Kidney epithelial cell (primary cell): ENCODE measurements at regions not wholly inside any gene's neighbourhood (a gene's known extent, or its start where the extent isn't known, plus 50 kb on each side); places are given as distances from the start of the nearest gene placed in this dataset.

Source experiments
- DNase-seq: peaks from one replicate; pipeline ENCODE4 v3.0.0-alpha.2; 2010; ENCODE audit warnings: low read depth
- H3K27me3 ChIP-seq: 2 replicates; pipeline ENCODE4 v1.6.0; 2011; ENCODE audit warnings: low read length; ENCODE audit not compliant: control insufficient read depth, insufficient read depth
- H3K36me3 ChIP-seq: 2 replicates; pipeline ENCODE4 v1.5.1; 2011; ENCODE audit warnings: low read length; ENCODE audit not compliant: control insufficient read depth, insufficient read depth
- H3K4me3 ChIP-seq: 2 replicates; pipeline ENCODE4 v1.5.1; 2011; ENCODE audit warnings: low read depth, mild to moderate bottlenecking, control low read depth, low read length
- CTCF ChIP-seq: IDR thresholded peaks from 2 replicates; pipeline ENCODE4 v1.5.1; 2011; ENCODE audit warnings: mild to moderate bottlenecking, moderate library complexity, low read length, control low read depth, inconsistent platforms; ENCODE audit not compliant: insufficient read depth, poor library complexity, severe bottlenecking

- H3K27me3 ChIP-seq: no peaks in the 10 kb centered on the region
- no peak for DNase-seq
- no peak for TF ChIP-seq CTCF
- H3K36me3 ChIP-seq: no peaks in the 10 kb centered on the region
- H3K4me3 ChIP-seq: no peak overlapping the region
Measured at GRCh38 chr13:105127732-105128131, 1407.7 kb downstream of the EFNB2 start.

GRCh38 chr13:105121221-105121620 lies 1414.2 kb downstream of the EFNB2 start:
- Histone ChIP-seq H3K36me3 (no peaks in the 10 kb centered on the region), H3K27me3 (no peaks in the 10 kb centered on the region), H3K4me3 (no peak overlapping the region)
- no peak for TF ChIP-seq CTCF
- no peak for DNase-seq

- H3K36me3 ChIP-seq: no peaks in the 10 kb centered on the region
- no peaks in the 10 kb centered on the region for H3K27me3 ChIP-seq
- DNase-seq: no peak
- TF ChIP-seq CTCF: no peak
- no peak overlapping the region for H3K4me3 ChIP-seq
Measured at GRCh38 chr13:105118426-105118985, 1417.0 kb downstream of the EFNB2 start.

- TF ChIP-seq CTCF: no peak
- Histone ChIP-seq H3K36me3 (no peaks in the 10 kb centered on the region), H3K4me3 (no peak overlapping the region), H3K27me3 (no peaks in the 10 kb centered on the region)
- no peak for DNase-seq
Measured at GRCh38 chr13:105116966-105117365, 1418.5 kb downstream of the EFNB2 start.

GRCh38 chr13:105112561-105112960 lies 1422.9 kb downstream of the EFNB2 start:
- DNase-seq: no peak
- H3K36me3 ChIP-seq: no peaks in the 10 kb centered on the region
- no peaks in the 10 kb centered on the region for H3K27me3 ChIP-seq
- no peak for TF ChIP-seq CTCF
- no peak overlapping the region for H3K4me3 ChIP-seq

GRCh38 chr13:105107781-105108180 lies 1427.7 kb downstream of the EFNB2 start:
- Histone ChIP-seq H3K27me3 (no peaks in the 10 kb centered on the region), H3K4me3 (no peak overlapping the region), H3K36me3 (no peaks in the 10 kb centered on the region)
- TF ChIP-seq CTCF: no peak
- no peak for DNase-seq
